SU-DHL-6 (cell line): ENCODE measurements at regions not wholly inside any gene's neighbourhood (a gene's known extent, or its start where the extent isn't known, plus 50 kb on each side); places are given as distances from the start of the nearest gene placed in this dataset.

ENCODE experiments used
- H2AFZ ChIP-seq: fragments of 200-600 bp; sonication (generic); 2 replicates; pipeline ENCODE4 v1.6.1; 2014; ENCODE audit warnings: low read depth, mild to moderate bottlenecking, moderate library complexity, mixed read lengths, antibody characterized with exemption, low read length; ENCODE audit not compliant: severe bottlenecking
- H3F3A ChIP-seq: fragments of 200-600 bp; shearing (Covaris generic); 2 replicates; pipeline ENCODE4 v1.6.0; 2016; ENCODE audit warnings: antibody characterized with exemption, mild to moderate bottlenecking; ENCODE audit not compliant: insufficient read depth
- H3K27ac ChIP-seq: fragments of 200-600 bp; sonication (generic); 2 replicates; pipeline ENCODE4 v1.5.1; 2016; ENCODE audit warnings: low read depth, mild to moderate bottlenecking, low read length, moderate library complexity, mixed read lengths
- H3K27me3 ChIP-seq: fragments of 200-600 bp; sonication (generic), shearing (Covaris generic); 2 replicates; pipeline ENCODE4 v1.6.0; 2014; ENCODE audit warnings: mild to moderate bottlenecking, low read length
- H3K36me3 ChIP-seq: fragments of 200-600 bp; sonication (generic); 2 replicates; pipeline ENCODE4 v1.6.1; 2014; ENCODE audit warnings: mild to moderate bottlenecking, low read length, mixed read lengths
- H3K4me2 ChIP-seq: fragments of 300-600, 200-600 bp; shearing (Covaris generic), sonication (generic); 2 replicates; pipeline ENCODE4 v1.6.0; 2014; ENCODE audit warnings: low read length, low read depth, mild to moderate bottlenecking; ENCODE audit not compliant: poor library complexity, severe bottlenecking
- H3K4me3 ChIP-seq: fragments of 200-600 bp; sonication (generic); 2 replicates; pipeline ENCODE4 v1.5.1; 2014; ENCODE audit warnings: antibody characterized with exemption, low read length, mild to moderate bottlenecking, mixed read lengths; ENCODE audit not compliant: insufficient read depth, poor library complexity, severe bottlenecking
- H3K79me2 ChIP-seq: fragments of 200-600 bp; sonication (generic); 2 replicates; pipeline ENCODE4 v1.6.1; 2014; ENCODE audit warnings: mild to moderate bottlenecking, low read length, moderate library complexity; ENCODE audit not compliant: insufficient read depth
- H3K9ac ChIP-seq: fragments of 200-600 bp; sonication (generic); 2 replicates; pipeline ENCODE4 v1.7.0; 2014; ENCODE audit warnings: mild to moderate bottlenecking, low read length
- H3K9me2 ChIP-seq: fragments of 200-600 bp; sonication (generic); replicated peaks from 2 replicates; pipeline ENCODE4 v1.6.1; 2014; ENCODE audit warnings: low read length; ENCODE audit not compliant: insufficient read depth
- H3K9me3 ChIP-seq: fragments of 200-600 bp; sonication (generic); 2 replicates; pipeline ENCODE4 v1.6.1; 2014; ENCODE audit warnings: low read length, mixed read lengths; ENCODE audit not compliant: insufficient read depth
- H4K20me1 ChIP-seq: fragments of 200-600 bp; sonication (generic); 2 replicates; pipeline ENCODE4 v1.6.1; 2014; ENCODE audit warnings: low read depth, mild to moderate bottlenecking, antibody characterized with exemption, low read length, moderate library complexity, mixed read lengths
- CTCF ChIP-seq: fragments of 200-600 bp; sonication (generic); IDR thresholded peaks from one replicate; pipeline ENCODE4 v1.5.1; 2017; ENCODE audit warnings: antibody characterized with exemption, mild to moderate bottlenecking, low read length, moderate library complexity; ENCODE audit not compliant: insufficient read depth, poor library complexity, severe bottlenecking
- EZH2phosphoT487 ChIP-seq: fragments of 200-600 bp; sonication (generic), shearing (Covaris generic); conservative IDR thresholded peaks from 2 replicates; pipeline ENCODE4 v1.6.1; 2018; ENCODE audit warnings: mild to moderate bottlenecking, antibody characterized with exemption, low read length, moderate library complexity, mixed read lengths

- no peaks in the 10 kb centered on the region for H3K79me2 ChIP-seq
- no peaks in the 10 kb centered on the region for H3K36me3 ChIP-seq
- H3K4me3 ChIP-seq = no peak overlapping the region
- TF ChIP-seq CTCF (no peak), EZH2phosphoT487 (no peak)
- H4K20me1 ChIP-seq = no peaks in the 10 kb centered on the region
- H3K4me2 ChIP-seq = no peak overlapping the region
- H3K9me2 ChIP-seq = no peaks in the 10 kb centered on the region
- no peaks in the 10 kb centered on the region for H3K27me3 ChIP-seq
- H3K9me3 ChIP-seq = no peaks in the 10 kb centered on the region
- H3K9ac ChIP-seq = no peak overlapping the region
- no peak overlapping the region for H3K27ac ChIP-seq
- H2AFZ ChIP-seq = no peak overlapping the region
- H3F3A ChIP-seq = no peaks in the 10 kb centered on the region
Observed at GRCh38 chr17:56034197-56034635, 119.1 kb upstream of the ANKFN1 start.

DNA sequence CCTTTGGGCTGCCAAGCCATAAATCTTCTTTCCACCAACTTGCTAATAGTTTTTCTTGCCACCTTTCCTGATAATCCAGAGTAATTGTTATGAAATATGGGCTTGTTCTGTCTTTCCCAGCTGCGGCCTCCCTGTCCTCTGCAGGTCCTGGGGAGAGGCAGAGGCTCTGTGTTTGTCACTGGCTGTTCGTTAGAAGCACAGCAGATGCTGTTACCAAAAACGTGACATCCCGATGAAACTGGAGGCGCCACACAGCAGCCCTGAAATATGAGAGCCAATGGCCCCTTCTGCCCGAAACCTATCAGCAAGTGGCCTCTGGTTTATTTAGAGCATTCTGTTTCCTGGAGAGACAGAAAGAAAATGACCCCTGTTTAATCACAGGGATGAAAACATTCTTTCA, 115.1 kb upstream of the ANKFN1 start:
- H3K36me3 ChIP-seq = no peaks in the 10 kb centered on the region
- no peak overlapping the region for H3K4me2 ChIP-seq
- H3K79me2 ChIP-seq = no peaks in the 10 kb centered on the region
- H3K27ac ChIP-seq = no peak overlapping the region
- no peaks in the 10 kb centered on the region for H3F3A ChIP-seq
- no peaks in the 10 kb centered on the region for H3K9me3 ChIP-seq
- no peak for TF ChIP-seq EZH2phosphoT487
- no peaks in the 10 kb centered on the region for H3K9me2 ChIP-seq
- no peaks in the 10 kb centered on the region for H4K20me1 ChIP-seq
- H2AFZ ChIP-seq = no peak overlapping the region
- no peaks in the 10 kb centered on the region for H3K27me3 ChIP-seq
- no peak overlapping the region for H3K9ac ChIP-seq
- H3K4me3 ChIP-seq = no peak overlapping the region

DNA sequence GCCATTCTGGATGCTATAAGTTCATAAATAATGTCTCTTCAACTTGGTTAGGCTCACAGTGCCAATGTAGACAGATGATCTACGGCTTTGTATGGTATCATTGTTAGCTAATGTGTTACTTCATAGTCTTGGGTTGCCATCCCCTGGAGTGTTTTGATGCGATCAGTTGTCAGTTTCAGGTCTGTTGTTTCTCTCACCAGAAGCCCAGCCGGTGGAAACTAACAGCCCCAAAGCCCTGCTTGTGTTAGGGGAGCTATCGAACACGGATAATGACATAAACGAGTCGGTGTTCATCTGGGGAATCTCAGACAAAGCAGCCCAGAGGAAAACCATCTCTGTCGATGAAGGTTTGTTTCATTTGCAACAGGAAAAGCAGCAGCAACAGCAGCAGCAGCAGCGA, 107.4 kb upstream of the ANKFN1 start:
- Histone ChIP-seq H3K27me3 (no peaks in the 10 kb centered on the region), H3K9me2 (no peaks in the 10 kb centered on the region), H3K9ac (no peak overlapping the region), H3F3A (no peaks in the 10 kb centered on the region), H3K27ac (no peak overlapping the region), H2AFZ (no peak overlapping the region), H4K20me1 (no peaks in the 10 kb centered on the region), H3K36me3 (no peaks in the 10 kb centered on the region), H3K4me3 (no peak overlapping the region), H3K9me3 (no peaks in the 10 kb centered on the region), H3K4me2 (no peak overlapping the region), H3K79me2 (no peaks in the 10 kb centered on the region)
- TF ChIP-seq CTCF (no peak), EZH2phosphoT487 (no peak)

- no peaks in the 10 kb centered on the region for H3K36me3 ChIP-seq
- no peak overlapping the region for H3K4me2 ChIP-seq
- H3K9me2 ChIP-seq = no peaks in the 10 kb centered on the region
- no peaks in the 10 kb centered on the region for H3K27me3 ChIP-seq
- H3K4me3 ChIP-seq = no peak overlapping the region
- H4K20me1 ChIP-seq = no peaks in the 10 kb centered on the region
- no peak overlapping the region for H3K9ac ChIP-seq
- TF ChIP-seq EZH2phosphoT487 (no peak), CTCF (no peak)
- H3F3A ChIP-seq = no peaks in the 10 kb centered on the region
- no peaks in the 10 kb centered on the region for H3K9me3 ChIP-seq
- H3K79me2 ChIP-seq = no peaks in the 10 kb centered on the region
- H2AFZ ChIP-seq = no peak overlapping the region
- H3K27ac ChIP-seq = no peak overlapping the region
Observed at GRCh38 chr17:56047331-56047730, 105.9 kb upstream of the ANKFN1 start.
